Progenitor cell of endocrine pancreas (in vitro differentiated cells): ENCODE measurements at regions not wholly inside any gene's neighbourhood (a gene's known extent, or its start where the extent isn't known, plus 50 kb on each side); places are given as distances from the start of the nearest gene placed in this dataset.
"Not testable (repeated sequence)": the region's sequence is repeated elsewhere in the genome, so short reads cannot be mapped to it uniquely, and the experiment has no call there.

Source experiments
- DNase-seq: peaks from one replicate; pipeline ENCODE4 v3.0.0; 2021; ENCODE audit warnings: low spot score; ENCODE audit not compliant: unreplicated experiment
- H3K27ac Mint-ChIP-seq: 2 replicates; pipeline ENCODE4 v1.8.0; 2021; ENCODE audit warnings: mild to moderate bottlenecking, moderate library complexity, mixed read lengths
- H3K27me3 Mint-ChIP-seq: 2 replicates; pipeline ENCODE4 v1.8.0; 2021; ENCODE audit warnings: mixed read lengths
- H3K36me3 Mint-ChIP-seq: 2 replicates; pipeline ENCODE4 v1.8.0; 2022; ENCODE audit warnings: mixed read lengths; ENCODE audit not compliant: insufficient read depth
- H3K4me1 Mint-ChIP-seq: 2 replicates; pipeline ENCODE4 v1.8.0; 2021; ENCODE audit warnings: low read depth, mixed read lengths
- H3K4me3 Mint-ChIP-seq: 2 replicates; pipeline ENCODE4 v1.8.0; 2021; ENCODE audit warnings: low read depth, mild to moderate bottlenecking, moderate library complexity, mixed read lengths
- H3K9me3 Mint-ChIP-seq: 2 replicates; pipeline ENCODE4 v1.8.0; 2021; ENCODE audit warnings: low read depth, mixed read lengths
- CTCF ChIP-seq: fragments of 200-600 bp; sonication (generic); IDR thresholded peaks from one replicate; pipeline ENCODE4 v1.5.0; 2021; ENCODE audit warnings: antibody characterized with exemption, mild to moderate bottlenecking; ENCODE audit not compliant: unreplicated experiment

GRCh38 chr2:109724533-109725460 is 69.3 kb upstream of the RGPD5 start:
- Mint-ChIP-seq H3K9me3 (peaks cover 4% of the 10 kb centered on the region), H3K36me3 (no peaks in the 10 kb centered on the region), H3K27ac (no peak overlapping the region), H3K4me1 (peaks cover 24% of the 10 kb centered on the region), H3K4me3 (no peak overlapping the region), H3K27me3 (peaks cover 8% of the 10 kb centered on the region)
- no peak for TF ChIP-seq CTCF
- DNase-seq: no peak

GRCh38 chr2:109726379-109727270 is 67.5 kb upstream of the RGPD5 start:
- Mint-ChIP-seq H3K27me3 (peaks cover 10% of the 10 kb centered on the region), H3K36me3 (no peaks in the 10 kb centered on the region), H3K9me3 (peaks cover 4% of the 10 kb centered on the region), H3K27ac (peak overlapping the region; percentile 30), H3K4me3 (no peak overlapping the region), H3K4me1 (peaks cover 10% of the 10 kb centered on the region)
- no peak for DNase-seq
- no peak for TF ChIP-seq CTCF

- Mint-ChIP-seq H3K27ac (no peak overlapping the region), H3K9me3 (peaks cover 4% of the 10 kb centered on the region), H3K36me3 (no peaks in the 10 kb centered on the region), H3K4me1 (peaks cover 10% of the 10 kb centered on the region), H3K4me3 (no peak overlapping the region), H3K27me3 (peaks cover 5% of the 10 kb centered on the region)
- no peak for DNase-seq
- TF ChIP-seq CTCF: no peak
Measured at GRCh38 chr2:109727929-109728447, 66.1 kb upstream of the RGPD5 start.

- not testable (repeated sequence) for H3K27ac Mint-ChIP-seq, H3K4me1 Mint-ChIP-seq, H3K9me3 Mint-ChIP-seq, DNase-seq, H3K4me3 Mint-ChIP-seq, H3K27me3 Mint-ChIP-seq, H3K36me3 Mint-ChIP-seq
Measured at GRCh38 chr2:109733746-109734145, 60.4 kb upstream of the RGPD5 start.

- no peak overlapping the region for H3K4me3 Mint-ChIP-seq
- H3K4me1 Mint-ChIP-seq: no peaks in the 10 kb centered on the region
- peak; percentile 34 for DNase-seq
- no peaks in the 10 kb centered on the region for H3K9me3 Mint-ChIP-seq
- H3K36me3 Mint-ChIP-seq: no peaks in the 10 kb centered on the region
- H3K27me3 Mint-ChIP-seq: no peaks in the 10 kb centered on the region
- peak; percentile 81 for TF ChIP-seq CTCF
- H3K27ac Mint-ChIP-seq: no peak overlapping the region
Measured at GRCh38 chr2:109736177-109736827, 57.8 kb upstream of the RGPD5 start.
